EH (cell line): ENCODE measurements at regions not wholly inside any gene's neighbourhood (a gene's known extent, or its start where the extent isn't known, plus 50 kb on each side); places are given as distances from the start of the nearest gene placed in this dataset.

Source experiments
- DNase-seq: peaks from one replicate; pipeline ENCODE4 v3.0.0-alpha.2; 2015; ENCODE audit warnings: low read depth

GRCh38 chr9:14031810-14032209 is 282.1 kb downstream of the NFIB start:
- no peak for DNase-seq

- DNase-seq = peak; percentile 1
Measured at GRCh38 chr9:14031060-14031414, 282.9 kb downstream of the NFIB start.

GRCh38 chr9:14030375-14031059 is 283.4 kb downstream of the NFIB start:
- DNase-seq = peak; percentile 63

GRCh38 chr9:14029806-14030374 is 284.1 kb downstream of the NFIB start:
- no peak for DNase-seq

GRCh38 chr9:14027116-14027800 is 286.7 kb downstream of the NFIB start:
- DNase-seq = no peak

- no peak for DNase-seq
Measured at GRCh38 chr9:14025741-14026140, 288.2 kb downstream of the NFIB start.

GRCh38 chr9:14023285-14023684 is 290.7 kb downstream of the NFIB start:
- no peak for DNase-seq

GRCh38 chr9:14021871-14022525 is 291.9 kb downstream of the NFIB start:
- DNase-seq = no peak

- no peak for DNase-seq
Measured at GRCh38 chr9:14018081-14018480, 295.9 kb downstream of the NFIB start.

- DNase-seq = no peak
Measured at GRCh38 chr9:14014744-14015143, 299.2 kb downstream of the NFIB start.

GRCh38 chr9:14014218-14014617 is 299.7 kb downstream of the NFIB start:
- no peak for DNase-seq

GRCh38 chr9:14011799-14012560 is 302.0 kb downstream of the NFIB start:
- DNase-seq = no peak

GRCh38 chr9:14007190-14007769 is 306.7 kb downstream of the NFIB start:
- no peak for DNase-seq

GRCh38 chr9:14006386-14007187 is 307.4 kb downstream of the NFIB start:
- DNase-seq = no peak

- no peak for DNase-seq
Measured at GRCh38 chr9:14004110-14004509, 309.8 kb downstream of the NFIB start.

GRCh38 chr9:13994240-13994639 is 319.7 kb downstream of the NFIB start:
- no peak for DNase-seq

GRCh38 chr9:13993632-13994185 is 320.2 kb downstream of the NFIB start:
- no peak for DNase-seq

- DNase-seq = no peak
Measured at GRCh38 chr9:13992138-13993088, 321.5 kb downstream of the NFIB start.

GRCh38 chr9:13991395-13991794 is 322.5 kb downstream of the NFIB start:
- DNase-seq = no peak

GRCh38 chr9:13990994-13991393 is 322.9 kb downstream of the NFIB start:
- no peak for DNase-seq
